ENCODE measurements at regions not wholly inside any gene's neighbourhood (a gene's known extent, or its start where the extent isn't known, plus 50 kb on each side); places are given as distances from the start of the nearest gene placed in this dataset.

DNA sequence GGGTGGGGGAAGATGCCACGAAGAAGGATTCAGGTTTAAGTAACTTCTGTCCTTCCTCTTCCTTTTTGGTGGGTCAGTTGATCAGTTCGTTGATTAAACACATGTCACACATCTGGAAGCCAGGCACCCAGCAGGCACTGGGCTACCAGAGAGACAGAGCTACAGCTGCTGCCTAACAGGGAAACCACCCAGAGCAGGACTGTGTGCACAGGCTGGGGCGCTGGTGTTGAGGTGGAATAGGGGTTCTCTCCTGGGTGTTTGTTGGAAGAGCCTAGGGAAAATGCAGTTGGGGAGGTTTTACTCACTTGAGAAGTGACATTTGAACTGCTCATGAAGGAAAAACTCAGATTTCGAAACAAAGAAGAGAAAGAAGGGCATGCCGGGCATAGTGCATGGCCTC lies 152.4 kb downstream of the IRX5 start:
- TF ChIP-seq FOXM1 (IDR thresholded peaks at IDR 0.05; ENCODE audit: low read depth), result no peak
- TF ChIP-seq GABPA (IDR thresholded peaks at IDR 0.05; ENCODE audit: low read depth), result no peak
- TF ChIP-seq CTCF (IDR thresholded peaks at IDR 0.05), result no peak
- no peak for TF ChIP-seq PBX3 (IDR thresholded peaks at IDR 0.05)
- no peak for TF ChIP-seq CHD2 (IDR thresholded peaks at IDR 0.05; ENCODE audit: low read length, partially characterized antibody)
- TF ChIP-seq, protein P1, sequence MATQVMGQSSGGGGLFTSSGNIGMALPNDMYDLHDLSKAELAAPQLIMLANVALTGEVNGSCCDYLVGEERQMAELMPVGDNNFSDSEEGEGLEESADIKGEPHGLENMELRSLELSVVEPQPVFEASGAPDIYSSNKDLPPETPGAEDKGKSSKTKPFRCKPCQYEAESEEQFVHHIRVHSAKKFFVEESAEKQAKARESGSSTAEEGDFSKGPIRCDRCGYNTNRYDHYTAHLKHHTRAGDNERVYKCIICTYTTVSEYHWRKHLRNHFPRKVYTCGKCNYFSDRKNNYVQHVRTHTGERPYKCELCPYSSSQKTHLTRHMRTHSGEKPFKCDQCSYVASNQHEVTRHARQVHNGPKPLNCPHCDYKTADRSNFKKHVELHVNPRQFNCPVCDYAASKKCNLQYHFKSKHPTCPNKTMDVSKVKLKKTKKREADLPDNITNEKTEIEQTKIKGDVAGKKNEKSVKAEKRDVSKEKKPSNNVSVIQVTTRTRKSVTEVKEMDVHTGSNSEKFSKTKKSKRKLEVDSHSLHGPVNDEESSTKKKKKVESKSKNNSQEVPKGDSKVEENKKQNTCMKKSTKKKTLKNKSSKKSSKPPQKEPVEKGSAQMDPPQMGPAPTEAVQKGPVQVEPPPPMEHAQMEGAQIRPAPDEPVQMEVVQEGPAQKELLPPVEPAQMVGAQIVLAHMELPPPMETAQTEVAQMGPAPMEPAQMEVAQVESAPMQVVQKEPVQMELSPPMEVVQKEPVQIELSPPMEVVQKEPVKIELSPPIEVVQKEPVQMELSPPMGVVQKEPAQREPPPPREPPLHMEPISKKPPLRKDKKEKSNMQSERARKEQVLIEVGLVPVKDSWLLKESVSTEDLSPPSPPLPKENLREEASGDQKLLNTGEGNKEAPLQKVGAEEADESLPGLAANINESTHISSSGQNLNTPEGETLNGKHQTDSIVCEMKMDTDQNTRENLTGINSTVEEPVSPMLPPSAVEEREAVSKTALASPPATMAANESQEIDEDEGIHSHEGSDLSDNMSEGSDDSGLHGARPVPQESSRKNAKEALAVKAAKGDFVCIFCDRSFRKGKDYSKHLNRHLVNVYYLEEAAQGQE (IDR thresholded peaks at IDR 0.05; ENCODE audit: low read depth, low read length), result no peak
- TF ChIP-seq RFX5 (IDR thresholded peaks at IDR 0.05; ENCODE audit: low read length), result no peak
- TF ChIP-seq, protein P2, sequence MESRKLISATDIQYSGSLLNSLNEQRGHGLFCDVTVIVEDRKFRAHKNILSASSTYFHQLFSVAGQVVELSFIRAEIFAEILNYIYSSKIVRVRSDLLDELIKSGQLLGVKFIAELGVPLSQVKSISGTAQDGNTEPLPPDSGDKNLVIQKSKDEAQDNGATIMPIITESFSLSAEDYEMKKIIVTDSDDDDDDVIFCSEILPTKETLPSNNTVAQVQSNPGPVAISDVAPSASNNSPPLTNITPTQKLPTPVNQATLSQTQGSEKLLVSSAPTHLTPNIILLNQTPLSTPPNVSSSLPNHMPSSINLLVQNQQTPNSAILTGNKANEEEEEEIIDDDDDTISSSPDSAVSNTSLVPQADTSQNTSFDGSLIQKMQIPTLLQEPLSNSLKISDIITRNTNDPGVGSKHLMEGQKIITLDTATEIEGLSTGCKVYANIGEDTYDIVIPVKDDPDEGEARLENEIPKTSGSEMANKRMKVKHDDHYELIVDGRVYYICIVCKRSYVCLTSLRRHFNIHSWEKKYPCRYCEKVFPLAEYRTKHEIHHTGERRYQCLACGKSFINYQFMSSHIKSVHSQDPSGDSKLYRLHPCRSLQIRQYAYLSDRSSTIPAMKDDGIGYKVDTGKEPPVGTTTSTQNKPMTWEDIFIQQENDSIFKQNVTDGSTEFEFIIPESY (IDR thresholded peaks at IDR 0.05; ENCODE audit: borderline replicate concordance, low read depth), result no peak
- TF ChIP-seq POLR2AphosphoS5 (IDR thresholded peaks at IDR 0.05; ENCODE audit: low read depth, low read length), result no peak
- TF ChIP-seq EP300 (IDR thresholded peaks at IDR 0.05; ENCODE audit: borderline replicate concordance in 1 of 2, low read depth in 1 of 2, low read length in 1 of 2), result no peak
- no peak for TF ChIP-seq JUND (IDR thresholded peaks at IDR 0.05)

Data from SK-N-SH (cell line).